HG03025 (cell line): ENCODE measurements at regions not wholly inside any gene's neighbourhood (a gene's known extent, or its start where the extent isn't known, plus 50 kb on each side); places are given as distances from the start of the nearest gene placed in this dataset.
"Not testable (repeated sequence)": the region's sequence is repeated elsewhere in the genome, so short reads cannot be mapped to it uniquely, and the experiment has no call there.

Source experiments
- ATAC-seq: cut with Tn5 transposase; IDR thresholded peaks from one replicate; pipeline ENCODE4 v1.9.1; 2021; ENCODE audit warnings: mild to moderate bottlenecking, moderate library complexity; ENCODE audit not compliant: unreplicated experiment, low FRiP score

DNA sequence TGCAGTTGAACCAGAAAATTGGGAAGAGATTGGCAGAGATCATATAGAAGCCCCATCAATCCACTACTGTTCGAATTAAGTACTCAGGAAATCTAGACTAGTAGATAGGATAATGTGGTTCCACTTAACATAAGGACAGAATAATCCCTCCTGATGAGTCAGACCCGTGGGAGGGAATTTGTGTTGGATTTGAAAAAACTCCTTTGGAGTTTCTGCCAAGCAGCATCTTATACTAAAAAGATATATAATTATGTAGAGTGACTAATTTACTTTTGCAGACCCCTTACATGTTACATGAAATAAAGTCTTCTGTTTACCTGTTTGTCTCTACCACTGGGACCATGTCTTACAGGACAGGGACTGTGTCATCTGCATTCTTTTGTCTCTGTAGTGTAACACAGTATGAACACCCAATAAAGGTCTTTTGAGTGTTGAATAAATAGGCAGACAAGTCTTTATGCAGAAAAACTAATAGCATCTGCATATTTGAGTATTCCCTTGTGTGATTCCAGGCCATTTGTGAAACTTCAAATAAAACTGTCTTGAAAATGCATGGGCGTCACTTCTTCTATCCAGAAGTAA lies 122.6 kb upstream of the DNAJC10 start:
- ATAC-seq: no peak

DNA sequence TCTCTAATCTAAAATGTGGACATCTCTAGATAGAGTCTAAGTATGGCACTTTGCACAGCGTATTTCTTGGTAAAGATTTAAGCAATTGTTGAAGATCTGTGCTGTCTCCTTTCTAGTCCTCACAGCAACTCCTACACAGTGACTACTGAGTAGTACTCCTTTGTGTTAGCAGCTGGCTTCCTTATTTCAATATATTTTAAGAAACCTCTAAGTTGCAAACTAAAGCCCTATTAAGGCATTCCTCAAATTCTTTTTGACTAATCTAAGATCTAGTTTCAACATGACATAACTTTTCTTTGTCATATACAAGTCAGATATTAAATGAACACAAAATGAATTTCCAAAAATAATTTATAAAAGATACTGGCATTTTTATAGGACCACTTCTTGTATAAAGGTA lies 121.8 kb upstream of the DNAJC10 start:
- ATAC-seq: no peak

DNA sequence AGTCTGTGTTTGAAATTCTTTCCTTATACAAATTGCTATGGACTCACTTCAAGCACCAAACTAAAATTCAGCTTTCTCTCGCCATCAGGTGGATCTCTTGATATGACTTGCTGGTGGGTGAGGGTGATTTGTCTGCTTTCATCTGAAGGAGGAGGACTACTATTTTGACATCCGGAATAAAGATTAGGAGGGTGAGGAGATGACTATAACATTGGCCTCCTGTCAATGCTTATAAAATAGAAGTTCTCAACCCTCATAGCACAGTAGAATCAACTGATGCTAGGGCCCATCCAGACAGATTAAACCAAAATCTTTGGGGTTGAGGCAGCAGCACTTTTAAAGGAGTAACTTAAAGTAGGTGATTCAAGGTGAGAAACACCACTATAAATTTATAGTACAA lies 120.4 kb upstream of the DNAJC10 start:
- no peak for ATAC-seq

DNA sequence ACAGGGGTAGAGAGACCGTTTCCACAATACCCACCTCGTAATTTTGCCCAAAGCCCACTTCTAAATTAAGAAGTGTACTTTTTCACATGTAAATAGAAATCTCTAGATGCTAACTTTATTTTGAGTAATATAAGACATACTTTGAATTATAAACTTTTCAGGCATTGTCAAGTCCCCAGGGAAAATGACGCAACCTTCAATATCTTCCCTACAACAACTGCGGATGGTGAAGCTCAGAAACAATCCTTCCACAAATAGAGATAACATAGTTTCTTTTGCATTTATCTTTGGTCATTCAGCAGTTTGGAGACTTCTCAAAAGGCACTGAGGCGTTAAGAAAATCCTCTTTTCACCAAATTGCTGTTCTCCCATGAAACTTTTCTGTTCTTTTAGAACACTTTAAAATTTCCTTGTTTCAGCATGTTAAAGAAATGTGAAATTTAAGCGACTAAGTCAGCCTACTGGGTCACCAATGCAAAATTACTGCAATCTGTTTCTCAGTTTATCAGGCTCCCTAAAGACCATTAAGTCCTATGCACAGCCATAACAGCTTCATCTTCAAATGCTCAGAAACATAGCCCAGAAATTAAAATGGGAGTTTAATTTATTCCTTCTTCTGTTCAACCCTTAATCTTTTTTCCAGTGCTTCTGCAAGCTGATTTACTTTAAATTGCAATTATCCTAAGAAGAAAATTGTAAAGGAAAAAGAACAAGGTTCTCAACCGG lies 118.3 kb upstream of the DNAJC10 start:
- ATAC-seq: no peak

DNA sequence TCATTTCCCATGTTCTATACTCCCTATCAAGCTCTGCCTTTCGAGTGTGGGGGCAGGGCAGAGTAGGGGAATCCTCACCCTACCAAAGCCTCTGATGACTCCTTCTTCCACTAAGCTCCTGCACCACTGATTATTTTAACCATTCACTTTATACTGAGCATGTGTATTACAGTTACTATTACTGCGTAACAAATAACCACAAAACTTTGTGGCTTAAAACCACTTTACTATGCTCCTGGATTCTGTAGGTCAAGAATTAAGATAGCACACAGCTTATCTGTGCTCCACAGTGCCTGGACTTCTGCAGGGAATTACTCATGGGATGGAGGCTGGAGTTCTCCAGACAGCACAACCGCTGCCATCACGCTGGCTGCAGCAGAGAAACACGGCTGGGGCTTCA lies 117.4 kb upstream of the DNAJC10 start:
- ATAC-seq: no peak

DNA sequence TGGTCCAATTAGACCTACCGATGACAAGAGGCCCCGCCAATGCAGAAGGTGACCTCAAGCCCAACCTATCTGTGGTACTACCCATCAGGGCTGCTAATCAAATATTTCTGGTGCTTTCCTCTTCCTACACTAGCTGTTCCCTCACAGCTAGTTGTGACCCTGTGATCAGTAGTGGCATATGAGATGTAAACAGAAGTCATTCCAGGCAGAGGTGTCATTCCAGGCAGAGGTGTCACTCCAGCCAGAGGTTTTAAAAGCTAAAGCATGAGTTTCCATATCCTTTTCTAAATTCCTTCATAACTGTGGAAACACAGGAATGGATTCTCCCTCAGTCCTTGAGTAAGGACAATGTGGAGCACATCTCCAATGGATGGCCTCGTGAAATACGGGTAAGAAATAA lies 110.9 kb upstream of the DNAJC10 start:
- no peak for ATAC-seq

DNA sequence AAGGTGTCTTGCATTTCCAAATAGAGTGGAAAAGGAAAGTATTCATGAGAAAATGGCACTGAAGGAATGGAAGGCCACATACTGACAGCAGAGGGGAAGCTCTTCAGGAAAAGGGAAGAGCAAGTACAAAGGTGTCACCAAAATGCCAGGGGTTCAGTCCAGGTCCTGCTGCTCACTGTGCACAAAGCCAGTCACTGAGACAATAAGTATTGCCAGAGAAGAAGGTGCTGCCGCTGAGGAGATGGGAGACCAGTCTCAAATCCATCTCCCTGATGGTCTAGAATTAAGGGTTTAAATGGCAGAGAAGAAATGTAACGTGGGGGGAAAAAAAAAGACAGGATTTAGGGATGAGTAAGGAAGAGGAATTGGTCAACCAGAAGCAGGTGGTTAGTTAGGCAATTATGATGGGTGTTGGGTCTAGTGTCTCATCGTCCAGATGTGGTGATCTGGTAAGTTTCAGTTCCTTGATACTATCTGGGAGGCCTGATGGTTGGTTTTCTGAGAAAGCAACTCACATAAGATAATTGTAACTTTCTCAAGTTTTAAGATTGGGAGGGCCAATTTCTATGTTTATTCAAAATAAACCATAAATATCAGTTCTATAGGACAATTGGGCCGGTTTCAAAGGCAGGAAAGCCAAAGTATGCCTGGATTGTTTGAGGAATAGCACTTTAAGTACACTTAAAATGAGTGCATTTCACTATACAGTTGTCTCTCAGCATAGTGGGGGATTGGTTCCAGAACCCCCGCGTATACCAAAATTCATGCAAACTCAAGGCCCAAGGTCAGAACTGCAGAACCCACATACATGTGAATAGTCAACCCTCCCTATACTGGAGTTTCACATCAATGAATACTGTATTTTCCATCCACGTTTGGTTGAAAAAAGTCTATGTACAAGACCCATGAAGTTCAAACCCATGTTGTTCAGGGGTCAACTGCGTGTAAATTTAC lies 109.1 kb upstream of the DNAJC10 start:
- peak; percentile 68 for ATAC-seq

DNA sequence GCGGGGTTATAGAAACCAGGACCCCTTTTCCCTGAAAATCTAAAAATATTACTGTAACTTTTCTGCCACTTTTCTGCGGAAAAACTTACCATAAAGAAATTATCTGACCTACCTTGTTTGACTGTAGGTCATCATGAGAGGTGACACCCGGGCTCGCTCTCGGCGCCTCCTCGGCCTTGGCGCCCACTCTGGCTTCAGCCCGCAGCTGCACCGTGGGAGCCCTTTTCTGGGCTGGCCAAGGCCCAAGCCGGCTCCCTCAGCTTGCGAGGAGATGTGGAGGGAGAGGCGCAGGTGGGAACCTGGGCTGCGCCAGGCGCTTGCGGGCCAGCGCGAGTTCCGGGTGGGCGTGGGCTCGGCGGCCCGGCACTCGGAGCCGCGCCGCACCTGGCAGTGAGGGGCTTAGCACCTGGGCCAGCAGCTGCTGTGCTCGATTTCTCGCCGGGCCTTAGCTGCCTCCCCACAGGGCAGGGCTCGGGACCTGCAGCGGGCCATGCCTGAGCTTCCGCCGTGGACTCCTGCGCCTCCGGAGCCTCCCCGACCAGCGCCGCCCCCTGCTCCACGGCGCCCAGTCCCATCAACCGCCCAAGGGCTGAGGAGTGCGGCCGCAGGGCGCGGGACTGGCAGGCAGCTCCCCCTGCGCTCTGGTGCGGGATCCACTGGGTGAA lies 107.7 kb upstream of the DNAJC10 start:
- no peak for ATAC-seq

DNA sequence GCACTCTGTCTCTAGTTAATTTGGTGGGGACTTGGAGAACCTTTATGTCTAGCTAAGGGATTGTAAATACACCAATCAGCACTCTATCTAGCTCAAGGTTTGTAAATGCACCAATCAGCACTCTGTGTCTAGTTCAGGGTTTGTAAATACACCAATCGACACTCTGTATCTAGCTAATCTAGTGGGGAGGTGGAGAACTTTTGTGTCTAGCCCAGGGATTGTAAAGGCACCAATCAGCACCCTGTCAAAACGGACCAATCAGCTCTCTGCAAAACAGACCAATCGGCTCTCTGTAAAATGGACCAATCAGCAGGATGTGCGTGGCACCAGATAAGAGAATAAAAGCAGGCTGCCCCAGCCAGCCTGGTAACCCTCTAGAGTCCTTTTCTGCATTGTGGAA lies 107.1 kb upstream of the DNAJC10 start:
- ATAC-seq: not testable (repeated sequence)

DNA sequence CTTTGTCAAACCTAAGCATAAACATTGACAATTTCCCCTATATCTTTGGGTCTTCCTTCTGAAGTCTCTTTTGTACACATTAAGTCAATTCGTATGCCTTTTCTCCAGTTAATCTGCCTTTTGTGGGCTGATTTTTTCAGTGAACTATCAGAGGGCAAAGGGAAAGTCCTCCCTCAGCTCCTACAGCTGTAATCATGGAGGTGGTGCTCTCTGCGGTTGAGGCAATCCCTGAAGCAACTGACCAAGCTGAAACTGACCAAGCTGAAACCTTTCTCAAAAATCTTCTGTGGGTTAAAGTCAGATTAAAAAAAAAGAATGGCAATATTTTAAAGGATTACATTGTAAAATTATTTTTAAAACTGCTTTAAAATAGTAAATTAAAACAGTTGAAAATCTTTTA lies 105.8 kb upstream of the DNAJC10 start:
- ATAC-seq: no peak

DNA sequence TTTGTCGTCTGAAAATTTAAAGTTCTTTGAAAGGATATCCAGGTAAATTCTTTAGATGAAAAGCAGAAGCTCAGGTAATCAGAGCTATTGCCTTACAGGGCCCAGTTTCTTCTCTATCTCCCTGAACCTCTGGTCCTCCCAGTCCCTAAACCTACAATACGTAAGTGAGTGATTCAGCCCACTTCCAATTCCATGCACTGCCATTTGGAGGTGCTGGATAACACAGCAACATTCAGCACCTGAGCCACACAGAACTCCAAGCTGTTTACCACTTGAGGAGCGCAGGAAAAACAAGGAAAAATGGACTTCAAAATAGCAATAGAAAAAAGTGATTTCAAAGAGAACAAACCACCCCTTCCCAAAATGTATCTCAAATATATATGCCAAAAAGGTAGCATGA lies 105.0 kb upstream of the DNAJC10 start:
- no peak for ATAC-seq

DNA sequence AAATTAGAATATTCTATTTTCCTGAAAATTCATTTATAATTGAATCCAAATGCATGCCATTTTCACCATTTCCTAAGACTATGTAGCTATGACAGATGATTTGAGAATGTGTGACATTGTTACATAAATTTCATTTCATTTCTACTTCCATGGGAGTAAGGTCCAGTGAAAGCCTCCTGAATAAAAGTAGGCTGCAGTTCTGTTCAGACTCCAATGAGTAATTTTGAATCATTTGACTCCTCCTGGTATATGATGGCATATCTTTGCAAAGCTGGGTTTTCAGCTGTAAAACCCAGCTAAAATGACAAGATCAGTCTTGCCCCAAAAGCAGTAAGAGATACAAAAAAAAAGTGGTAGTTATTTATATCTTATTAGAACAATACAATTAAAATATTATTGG lies 101.0 kb upstream of the DNAJC10 start:
- ATAC-seq: no peak

DNA sequence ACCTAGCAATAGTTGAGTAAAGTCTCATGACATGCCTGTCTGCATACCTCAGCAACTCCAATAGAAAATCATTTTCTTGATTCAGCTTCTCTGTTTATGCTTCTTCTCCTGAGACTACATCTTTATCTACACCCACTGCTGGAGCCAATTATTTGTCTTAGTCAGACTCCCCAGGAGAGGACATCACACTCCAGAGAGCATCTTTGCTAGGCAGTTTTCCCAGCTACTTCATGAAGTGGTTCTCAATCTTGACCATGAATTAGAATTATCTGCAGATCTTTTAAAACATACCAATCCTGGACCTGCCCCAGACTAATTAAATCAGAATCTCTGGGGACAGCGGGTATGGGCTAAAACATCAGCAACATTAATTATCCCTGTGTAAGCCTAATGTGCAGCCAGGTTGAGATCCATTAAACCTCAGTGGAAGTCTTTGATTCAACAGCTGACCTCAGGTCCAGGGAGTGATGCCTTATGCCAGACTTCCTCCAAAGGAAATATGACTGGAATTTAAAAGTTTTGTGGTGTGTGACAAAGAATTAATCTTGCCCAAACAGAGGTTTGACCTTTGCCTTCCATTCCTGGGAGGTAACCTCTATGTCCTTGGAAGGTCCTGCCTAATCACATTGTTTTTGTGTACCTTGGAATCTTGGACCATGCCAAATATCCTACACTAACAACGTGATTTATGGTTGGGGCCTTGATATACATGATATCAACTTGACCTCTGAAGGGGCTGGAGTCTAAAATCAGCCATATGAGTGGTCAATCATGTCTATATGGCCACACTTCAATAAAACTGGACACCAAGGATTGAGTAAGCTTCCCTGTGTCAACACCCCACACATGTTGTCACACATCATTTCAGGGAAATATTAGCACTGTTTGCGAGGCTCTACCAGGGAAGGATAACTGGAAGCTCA lies 99.3 kb upstream of the DNAJC10 start:
- no peak for ATAC-seq

DNA sequence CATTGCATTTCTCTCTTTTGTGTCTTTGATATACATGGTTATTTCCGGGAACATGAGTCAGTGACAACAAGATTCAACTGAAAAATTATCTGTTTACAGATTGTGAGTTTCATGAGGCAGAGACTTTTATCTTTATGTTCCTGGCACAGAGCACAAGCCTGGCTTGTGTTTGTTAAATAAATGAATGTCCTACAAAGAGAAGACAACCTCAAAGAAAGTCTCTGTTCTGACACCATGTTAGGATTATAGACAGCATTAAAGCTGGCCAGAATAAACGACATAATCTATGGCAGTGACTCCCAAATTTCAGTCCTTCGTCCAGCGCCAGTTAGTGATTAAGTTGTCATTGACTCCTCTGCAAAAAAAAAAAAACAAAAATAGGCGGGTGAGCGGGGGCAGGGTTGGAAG lies 97.4 kb upstream of the DNAJC10 start:
- no peak for ATAC-seq

DNA sequence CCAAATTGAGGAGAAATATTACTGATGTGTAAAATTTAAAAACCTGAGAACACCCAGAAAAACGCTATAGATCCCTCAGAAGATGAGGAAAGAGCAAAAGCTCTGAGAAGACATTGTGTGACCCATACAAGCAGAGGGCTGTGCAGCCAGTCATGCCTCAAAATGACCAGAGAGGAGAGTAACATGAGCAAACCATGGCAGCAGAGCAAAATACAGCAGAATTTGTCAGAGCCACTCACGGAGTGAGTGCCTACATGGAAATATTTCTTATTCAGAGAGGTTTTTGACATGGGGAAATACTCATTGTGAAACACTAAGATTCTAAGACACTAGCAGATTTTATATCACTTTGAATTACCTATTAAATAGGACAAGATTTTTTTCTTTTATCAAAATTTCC lies 96.8 kb upstream of the DNAJC10 start:
- no peak for ATAC-seq

DNA sequence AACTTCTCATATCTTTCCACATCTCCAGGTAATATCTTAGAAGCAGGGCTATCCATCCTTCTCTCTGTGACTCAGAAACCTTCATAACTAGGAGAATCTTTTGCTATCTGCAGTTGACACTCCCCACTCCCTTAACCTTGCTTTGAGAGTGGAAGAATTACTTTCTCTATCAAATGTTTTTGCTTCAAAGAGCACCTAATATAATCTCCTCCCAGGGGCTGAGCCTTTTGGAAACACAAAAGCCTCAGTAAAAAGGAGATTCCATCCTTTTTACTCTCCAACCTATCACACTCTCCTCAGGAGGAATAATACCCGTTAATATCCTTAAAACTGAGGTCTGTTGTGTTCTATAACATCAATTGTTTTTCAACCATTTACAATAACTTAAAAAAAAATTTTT lies 94.9 kb upstream of the DNAJC10 start:
- ATAC-seq: no peak

DNA sequence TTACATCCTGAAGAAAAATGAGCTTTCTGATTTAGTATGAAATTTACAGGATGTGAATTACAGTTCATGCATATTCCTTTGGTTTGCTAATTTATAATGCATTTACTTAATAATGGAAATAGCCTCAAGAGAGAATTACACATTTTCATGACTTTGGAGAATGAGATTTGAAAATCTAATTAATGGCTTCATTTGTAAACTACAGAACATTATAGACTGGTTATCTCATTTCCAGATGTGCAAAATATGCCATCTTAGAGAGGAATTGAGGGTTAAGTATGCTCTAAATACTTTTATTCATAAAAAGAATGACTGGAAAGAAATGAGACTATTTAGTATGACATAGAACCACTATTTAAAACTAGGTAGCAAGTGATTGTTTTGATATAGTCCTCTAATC lies 94.2 kb upstream of the DNAJC10 start:
- no peak for ATAC-seq

DNA sequence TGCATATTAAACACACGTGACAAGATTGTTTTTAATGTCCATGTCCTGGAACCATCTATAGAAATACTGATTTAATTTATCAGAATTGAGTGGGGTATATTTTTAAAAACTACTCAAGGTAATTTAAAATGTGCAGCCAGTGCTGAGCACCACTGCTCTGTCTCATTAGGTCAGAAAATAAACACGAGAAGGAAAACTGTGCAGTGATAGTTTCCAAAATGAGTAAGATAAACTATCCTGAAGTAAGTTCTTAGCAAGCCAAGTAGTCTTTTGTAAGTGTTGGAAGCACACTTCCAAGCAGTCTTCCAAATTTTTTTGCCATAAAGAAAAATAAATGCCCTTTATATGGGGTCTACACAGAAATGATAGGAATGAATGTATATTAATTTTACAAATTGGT lies 93.8 kb upstream of the DNAJC10 start:
- no peak for ATAC-seq

DNA sequence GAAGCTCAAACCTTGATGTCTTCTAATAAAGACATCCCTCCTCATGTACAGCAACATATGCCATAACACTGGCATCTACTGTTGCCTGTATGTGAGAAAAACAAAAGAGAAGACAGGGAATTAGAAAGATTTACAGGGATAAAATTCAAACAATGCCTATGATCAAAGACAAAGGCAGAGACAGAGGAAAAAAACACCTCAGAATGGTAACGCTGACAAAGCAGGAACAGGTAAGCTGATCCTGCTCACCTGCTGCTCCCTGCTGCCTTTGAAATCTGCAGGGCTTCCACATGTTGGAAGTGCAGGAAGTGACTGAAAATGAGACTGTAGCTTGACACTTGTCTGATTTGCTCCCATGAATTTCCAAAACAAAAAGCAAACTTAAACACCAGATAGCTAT lies 90.2 kb upstream of the DNAJC10 start:
- ATAC-seq: no peak

DNA sequence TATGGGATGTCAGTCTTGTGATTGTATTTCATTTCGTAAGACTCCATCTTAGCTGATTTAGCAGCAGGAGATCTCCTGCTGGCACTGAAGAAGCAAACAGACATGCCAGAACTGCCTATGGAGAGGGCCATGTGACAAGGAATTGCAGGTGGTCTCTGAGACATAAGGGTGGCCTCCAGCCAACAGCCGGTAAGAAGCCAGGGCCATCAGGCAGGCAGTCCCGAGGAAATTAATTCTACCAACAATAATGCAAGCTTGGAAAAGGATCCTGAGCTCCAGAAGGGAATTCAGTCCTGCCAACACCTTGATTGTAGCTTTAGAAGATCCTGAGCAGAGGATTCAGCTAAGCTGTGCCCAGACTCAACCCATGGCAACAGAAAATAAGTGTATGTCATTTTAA lies 87.1 kb upstream of the DNAJC10 start:
- no peak for ATAC-seq
